Hepatocyte (in vitro differentiated cells): ENCODE measurements at regions not wholly inside any gene's neighbourhood (a gene's known extent, or its start where the extent isn't known, plus 50 kb on each side); places are given as distances from the start of the nearest gene placed in this dataset.

Experiments
- DNase-seq: peaks from one replicate; pipeline ENCODE4 v3.0.0-alpha.2; 2016; ENCODE audit warnings: low spot score
- H2AFZ ChIP-seq: fragments of 200-600 bp; sonication (generic); 2 replicates; pipeline ENCODE4 v1.6.0; 2016; ENCODE audit warnings: antibody characterized with exemption, mild to moderate bottlenecking
- H3K27ac ChIP-seq: fragments of 200-600 bp; sonication (generic); 2 replicates; pipeline ENCODE4 v1.5.1; 2016; ENCODE audit warnings: mild to moderate bottlenecking
- H3K27me3 ChIP-seq: fragments of 200-600 bp; sonication (generic); 2 replicates; pipeline ENCODE4 v1.6.1; 2016
- H3K36me3 ChIP-seq: fragments of 200-600 bp; sonication (generic); replicated peaks from 2 replicates; pipeline ENCODE4 v1.5.1; 2016; ENCODE audit warnings: low read depth; ENCODE audit not compliant: insufficient read depth
- H3K4me1 ChIP-seq: fragments of 200-600 bp; sonication (generic); 2 replicates; pipeline ENCODE4 v1.5.1; 2016; ENCODE audit warnings: mild to moderate bottlenecking, moderate library complexity; ENCODE audit not compliant: insufficient read depth
- H3K4me2 ChIP-seq: fragments of 200-600 bp; sonication (generic); 2 replicates; pipeline ENCODE4 v1.6.0; 2016
- H3K4me3 ChIP-seq: fragments of 200-600 bp; sonication (generic); 2 replicates; pipeline ENCODE4 v1.5.1; 2016; ENCODE audit warnings: mild to moderate bottlenecking
- H3K79me2 ChIP-seq: fragments of 200-600 bp; sonication (generic); 2 replicates; pipeline ENCODE4 v1.6.0; 2017; ENCODE audit warnings: mild to moderate bottlenecking
- H3K9me2 ChIP-seq: fragments of 200-600 bp; sonication (generic); replicated peaks from 2 replicates; pipeline ENCODE4 v1.6.0; 2017; ENCODE audit warnings: mild to moderate bottlenecking; ENCODE audit not compliant: insufficient read depth
- H3K9me3 ChIP-seq: fragments of 200-600 bp; sonication (generic); 2 replicates; pipeline ENCODE4 v1.5.1; 2016; ENCODE audit warnings: low read depth, mild to moderate bottlenecking
- H4K20me1 ChIP-seq: fragments of 200-600 bp; sonication (generic); 2 replicates; pipeline ENCODE4 v1.6.0; 2016; ENCODE audit warnings: mild to moderate bottlenecking; ENCODE audit not compliant: insufficient read depth, poor library complexity, severe bottlenecking
- CTCF ChIP-seq: fragments of 200-600 bp; sonication (generic); IDR thresholded peaks from 2 replicates; pipeline ENCODE4 v1.5.1; 2016; ENCODE audit warnings: antibody characterized with exemption, mild to moderate bottlenecking; ENCODE audit not compliant: poor library complexity
- EZH2 ChIP-seq: fragments of 200-600 bp; sonication (generic); IDR thresholded peaks from 2 replicates; pipeline ENCODE4 v1.6.1; 2016; ENCODE audit warnings: antibody characterized with exemption, mild to moderate bottlenecking, borderline replicate concordance
- EZH2phosphoT487 ChIP-seq: fragments of 200-600 bp; sonication (generic); IDR thresholded peaks from one replicate; pipeline ENCODE4 v1.6.1; 2018; ENCODE audit warnings: antibody characterized with exemption, mild to moderate bottlenecking, low read depth, moderate library complexity; ENCODE audit not compliant: unreplicated experiment, severe bottlenecking
- WGBS: methylation state at CpG from one replicate; pipeline ENCODE4 v1.1.6; 2016; ENCODE audit warnings: low lambda C conversion rate; ENCODE audit errors: missing lambda C conversion rate; 5-methylcytosine and 5-hydroxymethylcytosine counted together

GRCh38 chr2:16058747-16059358 is 118.5 kb downstream of the MYCN start:
- no peaks in the 10 kb centered on the region for H3K9me2 ChIP-seq
- no peak overlapping the region for H3K27ac ChIP-seq
- H3K4me1 ChIP-seq: no peaks in the 10 kb centered on the region
- H2AFZ ChIP-seq: no peak overlapping the region
- TF ChIP-seq EZH2phosphoT487 (no peak), EZH2 (no peak), CTCF (no peak)
- H3K36me3 ChIP-seq: no peaks in the 10 kb centered on the region
- H3K79me2 ChIP-seq: no peaks in the 10 kb centered on the region
- no peak overlapping the region for H3K4me3 ChIP-seq
- H3K4me2 ChIP-seq: no peak overlapping the region
- 95% methylated on average over 3 of the region's 3 CpGs for WGBS
- DNase-seq: no peak
- no peaks in the 10 kb centered on the region for H3K27me3 ChIP-seq
- no peaks in the 10 kb centered on the region for H3K9me3 ChIP-seq
- no peaks in the 10 kb centered on the region for H4K20me1 ChIP-seq

- no peak overlapping the region for H3K4me2 ChIP-seq
- no peak overlapping the region for H2AFZ ChIP-seq
- H3K27ac ChIP-seq: no peak overlapping the region
- no peaks in the 10 kb centered on the region for H3K27me3 ChIP-seq
- 79% methylated on average over 6 of the region's 6 CpGs for WGBS
- no peaks in the 10 kb centered on the region for H4K20me1 ChIP-seq
- H3K36me3 ChIP-seq: no peaks in the 10 kb centered on the region
- H3K9me2 ChIP-seq: no peaks in the 10 kb centered on the region
- DNase-seq: no peak
- H3K4me1 ChIP-seq: no peaks in the 10 kb centered on the region
- H3K9me3 ChIP-seq: no peaks in the 10 kb centered on the region
- no peaks in the 10 kb centered on the region for H3K79me2 ChIP-seq
- no peak overlapping the region for H3K4me3 ChIP-seq
- TF ChIP-seq EZH2 (no peak), EZH2phosphoT487 (no peak), CTCF (no peak)
Measured at GRCh38 chr2:16058256-16058655, 117.9 kb downstream of the MYCN start.

DNA sequence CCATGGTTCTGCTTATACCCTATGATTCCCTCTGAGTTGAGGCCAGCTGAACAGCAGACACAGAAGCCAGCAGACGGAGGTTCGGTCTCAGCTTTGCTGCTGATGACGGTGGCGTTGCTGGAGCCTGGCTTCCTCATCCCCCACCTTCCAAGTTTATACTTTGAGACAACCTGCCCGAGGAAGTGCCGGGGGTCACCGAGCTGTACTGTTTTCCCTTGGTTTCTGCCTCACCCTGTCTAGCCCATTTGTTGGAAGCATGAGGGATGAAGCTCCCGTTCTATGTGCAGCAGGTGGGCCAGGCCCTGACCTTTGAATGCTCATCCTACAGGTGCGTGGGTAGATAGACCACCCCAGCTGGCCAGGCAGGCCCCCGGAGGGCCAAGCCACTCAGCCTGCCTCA is 117.3 kb downstream of the MYCN start:
- no peaks in the 10 kb centered on the region for H3K27me3 ChIP-seq
- 92% methylated on average over 10 of the region's 10 CpGs for WGBS
- H3K9me3 ChIP-seq: no peaks in the 10 kb centered on the region
- no peak for DNase-seq
- no peaks in the 10 kb centered on the region for H4K20me1 ChIP-seq
- H3K9me2 ChIP-seq: no peaks in the 10 kb centered on the region
- H3K79me2 ChIP-seq: no peaks in the 10 kb centered on the region
- no peak overlapping the region for H3K4me2 ChIP-seq
- H3K27ac ChIP-seq: no peak overlapping the region
- no peak overlapping the region for H3K4me3 ChIP-seq
- no peak for TF ChIP-seq EZH2phosphoT487
- TF ChIP-seq CTCF: no peak
- no peak for TF ChIP-seq EZH2
- H2AFZ ChIP-seq: no peak overlapping the region
- no peaks in the 10 kb centered on the region for H3K4me1 ChIP-seq
- no peaks in the 10 kb centered on the region for H3K36me3 ChIP-seq
